B cell (primary cell): ENCODE measurements at regions not wholly inside any gene's neighbourhood (a gene's known extent, or its start where the extent isn't known, plus 50 kb on each side); places are given as distances from the start of the nearest gene placed in this dataset.

Experiments used
- CTCF ChIP-seq: fragments of 200-600 bp; IDR thresholded peaks from one replicate; pipeline ENCODE4 v1.8.0; 2022; ENCODE audit warnings: antibody characterized with exemption, mild to moderate bottlenecking
- EZH2 ChIP-seq: IDR thresholded peaks from 2 replicates; pipeline ENCODE4 v1.6.1; 2012; ENCODE audit warnings: borderline replicate concordance, low read depth, mild to moderate bottlenecking, moderate library complexity, low read length; ENCODE audit not compliant: insufficient read depth, poor library complexity, severe bottlenecking

- TF ChIP-seq CTCF (no peak), EZH2 (no peak)
These were observed 262.3 kb upstream of the HES1 start for GRCh38 chr3:193873426-193874201.
